GM12878 (cell line): ENCODE measurements at regions not wholly inside any gene's neighbourhood (a gene's known extent, or its start where the extent isn't known, plus 50 kb on each side); places are given as distances from the start of the nearest gene placed in this dataset.

Experiments used
- ATF7 ChIP-seq: fragments of 450-650 bp; IDR thresholded peaks from 2 replicates; pipeline ENCODE4 v1.6.1; 2016; ENCODE audit warnings: low read depth, mild to moderate bottlenecking
- BCL11A ChIP-seq: IDR thresholded peaks from 2 replicates; pipeline ENCODE4 v1.6.1; 2011; ENCODE audit warnings: low read depth, low read length
- BRCA1 ChIP-seq: IDR thresholded peaks from 2 replicates; pipeline ENCODE4 v1.6.1; 2011; ENCODE audit warnings: low read depth, low read length, improper control_type of control experiment
- HDAC2 ChIP-seq: fragments of 200-600 bp; sonication (generic); IDR thresholded peaks from 2 replicates; pipeline ENCODE4 v1.6.1; 2017
- HDAC6 ChIP-seq: fragments of 200-600 bp; sonication (generic); IDR thresholded peaks from one replicate; pipeline ENCODE4 v1.8.0; 2017; ENCODE audit warnings: antibody characterized with exemption; ENCODE audit not compliant: unreplicated experiment
- HDGF ChIP-seq: fragments of 450-650 bp; IDR thresholded peaks from 2 replicates; pipeline ENCODE4 v1.6.1; 2016; ENCODE audit warnings: antibody characterized with exemption
- JUNB ChIP-seq: IDR thresholded peaks from 2 replicates; pipeline ENCODE4 v1.6.1; 2016; ENCODE audit warnings: antibody characterized with exemption, mild to moderate bottlenecking
- LARP7 ChIP-seq: fragments of 450-650 bp; IDR thresholded peaks from 2 replicates; pipeline ENCODE4 v1.6.1; 2017; ENCODE audit warnings: mild to moderate bottlenecking
- NR2C1 ChIP-seq: fragments of 450-650 bp; IDR thresholded peaks from 2 replicates; pipeline ENCODE4 v1.6.1; 2017; ENCODE audit warnings: antibody characterized with exemption, mild to moderate bottlenecking, moderate library complexity
- NR2F1 ChIP-seq: fragments of 450-650 bp; conservative IDR thresholded peaks from 2 replicates; pipeline ENCODE4 v1.6.1; 2017; ENCODE audit warnings: mild to moderate bottlenecking
- NRF1 ChIP-seq: conservative IDR thresholded peaks from 2 replicates; pipeline ENCODE4 v1.6.1; 2011; ENCODE audit warnings: mild to moderate bottlenecking, low read depth, low read length, improper control_type of control experiment
- POU2F2 ChIP-seq: IDR thresholded peaks from 3 replicates; pipeline ENCODE4 v1.6.1; 2011; ENCODE audit warnings: low read depth, mild to moderate bottlenecking, low read length, borderline replicate concordance
- RB1 ChIP-seq: fragments of 450-650 bp; formaldehyde crosslinking; IDR thresholded peaks from 2 replicates; pipeline ENCODE4 v1.6.1; 2017; ENCODE audit warnings: mild to moderate bottlenecking, borderline replicate concordance
- SIX5 ChIP-seq: IDR thresholded peaks from 2 replicates; pipeline ENCODE4 v1.6.1; 2011; ENCODE audit warnings: mild to moderate bottlenecking, low read depth, low read length, moderate library complexity; ENCODE audit not compliant: severe bottlenecking
- SMARCA5 ChIP-seq: fragments of 450-650 bp; IDR thresholded peaks from 2 replicates; pipeline ENCODE4 v1.6.1; 2017; ENCODE audit warnings: mild to moderate bottlenecking
- SREBF2 ChIP-seq: IDR thresholded peaks from 2 replicates; pipeline ENCODE4 v1.6.1; 2012; ENCODE audit warnings: mild to moderate bottlenecking, low read length
- SUPT20H ChIP-seq: IDR thresholded peaks from 2 replicates; pipeline ENCODE4 v1.6.1; 2011; ENCODE audit warnings: low read depth, mild to moderate bottlenecking, low read length, moderate library complexity, borderline replicate concordance; ENCODE audit not compliant: control insufficient read depth
- TAF1 ChIP-seq: IDR thresholded peaks from 2 replicates; pipeline ENCODE4 v1.6.1; 2011; ENCODE audit warnings: mild to moderate bottlenecking, low read depth, low read length, borderline replicate concordance
- YY1 ChIP-seq: IDR thresholded peaks from 2 replicates; pipeline ENCODE4 v1.6.1; 2011; ENCODE audit warnings: low read depth, mild to moderate bottlenecking, low read length
- ZBED1 ChIP-seq: IDR thresholded peaks from 2 replicates; pipeline ENCODE4 v1.6.1; 2016; ENCODE audit warnings: borderline replicate concordance
- ZNF274 ChIP-seq: IDR thresholded peaks from one replicate; pipeline ENCODE4 v1.8.0; 2011; ENCODE audit not compliant: insufficient read length, insufficient read depth
- TF ChIP-seq, protein P1 (sequence below): IDR thresholded peaks from 2 replicates; pipeline ENCODE4 v1.6.1; 2012; ENCODE audit warnings: mild to moderate bottlenecking, low read depth, low read length
- TF ChIP-seq, protein P2 (sequence below): fragments of 450-650 bp; IDR thresholded peaks from 2 replicates; pipeline ENCODE4 v1.6.1; 2018; ENCODE audit warnings: mild to moderate bottlenecking, low read depth, moderate library complexity; ENCODE audit not compliant: partially characterized antibody
- TF ChIP-seq, protein P3 (sequence below): IDR thresholded peaks from 2 replicates; pipeline ENCODE4 v1.6.1; 2011; ENCODE audit warnings: low read depth, mild to moderate bottlenecking, low read length, moderate library complexity, borderline replicate concordance; ENCODE audit errors: extremely low read depth
- TF ChIP-seq, protein P4 (sequence below): IDR thresholded peaks from 2 replicates; pipeline ENCODE4 v1.6.1; 2011; ENCODE audit warnings: borderline replicate concordance, low read depth, mild to moderate bottlenecking, moderate library complexity, low read length; ENCODE audit not compliant: insufficient read depth, poor library complexity, severe bottlenecking

DNA sequence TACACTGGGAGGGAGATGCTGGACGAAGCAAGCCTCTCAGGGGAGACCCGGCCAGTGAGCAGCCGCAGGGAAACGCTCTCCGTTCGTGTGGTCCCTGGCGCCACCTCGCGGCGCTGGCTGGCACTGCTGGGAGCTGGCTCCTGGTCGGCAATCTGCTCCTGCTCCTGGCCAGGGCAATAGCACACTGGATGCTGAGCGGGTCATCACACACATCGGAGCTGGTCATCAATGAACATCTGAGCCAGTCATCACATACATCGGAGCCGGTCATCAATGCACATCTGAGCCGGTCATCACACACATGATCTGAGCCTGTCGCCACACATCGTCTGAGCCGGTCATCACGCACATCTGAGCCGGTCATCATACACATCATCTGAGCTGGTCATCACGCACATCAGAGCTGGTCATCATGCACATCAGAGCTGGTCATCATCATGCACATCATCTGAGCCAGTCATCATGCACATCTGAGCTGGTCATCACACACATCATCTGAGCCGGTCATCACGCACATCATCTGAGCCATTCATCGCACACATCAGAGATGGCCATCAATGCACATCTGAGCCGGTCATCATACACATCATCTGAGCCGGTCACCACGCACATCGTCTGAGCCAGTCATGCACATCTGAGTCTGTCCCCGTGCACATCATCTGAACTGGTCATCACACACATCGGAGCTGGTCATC lies 217.3 kb downstream of the RBFOX3 start (continued):
- TF ChIP-seq POU2F2 (no peak), YY1 (peak; percentile 43; the same call in 1 of the 2 replicates), HDGF (no peak), ATF7 (no peak), HDAC2 (no peak), BRCA1 (no peak), TAF1 (no peak), ZNF274 (no peak), SIX5 (no peak), ZBED1 (no peak), RB1 (no peak), LARP7 (0 out of 2 replicates have a peak, but pooled peaks have one; percentile 34), NR2F1 (no peak), HDAC6 (no peak), BCL11A (no peak), SUPT20H (no peak), JUNB (no peak), NR2C1 (no peak), SREBF2 (no peak), NRF1 (no peak), SMARCA5 (no peak)
- TF ChIP-seq, protein P1, sequence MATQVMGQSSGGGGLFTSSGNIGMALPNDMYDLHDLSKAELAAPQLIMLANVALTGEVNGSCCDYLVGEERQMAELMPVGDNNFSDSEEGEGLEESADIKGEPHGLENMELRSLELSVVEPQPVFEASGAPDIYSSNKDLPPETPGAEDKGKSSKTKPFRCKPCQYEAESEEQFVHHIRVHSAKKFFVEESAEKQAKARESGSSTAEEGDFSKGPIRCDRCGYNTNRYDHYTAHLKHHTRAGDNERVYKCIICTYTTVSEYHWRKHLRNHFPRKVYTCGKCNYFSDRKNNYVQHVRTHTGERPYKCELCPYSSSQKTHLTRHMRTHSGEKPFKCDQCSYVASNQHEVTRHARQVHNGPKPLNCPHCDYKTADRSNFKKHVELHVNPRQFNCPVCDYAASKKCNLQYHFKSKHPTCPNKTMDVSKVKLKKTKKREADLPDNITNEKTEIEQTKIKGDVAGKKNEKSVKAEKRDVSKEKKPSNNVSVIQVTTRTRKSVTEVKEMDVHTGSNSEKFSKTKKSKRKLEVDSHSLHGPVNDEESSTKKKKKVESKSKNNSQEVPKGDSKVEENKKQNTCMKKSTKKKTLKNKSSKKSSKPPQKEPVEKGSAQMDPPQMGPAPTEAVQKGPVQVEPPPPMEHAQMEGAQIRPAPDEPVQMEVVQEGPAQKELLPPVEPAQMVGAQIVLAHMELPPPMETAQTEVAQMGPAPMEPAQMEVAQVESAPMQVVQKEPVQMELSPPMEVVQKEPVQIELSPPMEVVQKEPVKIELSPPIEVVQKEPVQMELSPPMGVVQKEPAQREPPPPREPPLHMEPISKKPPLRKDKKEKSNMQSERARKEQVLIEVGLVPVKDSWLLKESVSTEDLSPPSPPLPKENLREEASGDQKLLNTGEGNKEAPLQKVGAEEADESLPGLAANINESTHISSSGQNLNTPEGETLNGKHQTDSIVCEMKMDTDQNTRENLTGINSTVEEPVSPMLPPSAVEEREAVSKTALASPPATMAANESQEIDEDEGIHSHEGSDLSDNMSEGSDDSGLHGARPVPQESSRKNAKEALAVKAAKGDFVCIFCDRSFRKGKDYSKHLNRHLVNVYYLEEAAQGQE: no peak
- TF ChIP-seq, protein P2, sequence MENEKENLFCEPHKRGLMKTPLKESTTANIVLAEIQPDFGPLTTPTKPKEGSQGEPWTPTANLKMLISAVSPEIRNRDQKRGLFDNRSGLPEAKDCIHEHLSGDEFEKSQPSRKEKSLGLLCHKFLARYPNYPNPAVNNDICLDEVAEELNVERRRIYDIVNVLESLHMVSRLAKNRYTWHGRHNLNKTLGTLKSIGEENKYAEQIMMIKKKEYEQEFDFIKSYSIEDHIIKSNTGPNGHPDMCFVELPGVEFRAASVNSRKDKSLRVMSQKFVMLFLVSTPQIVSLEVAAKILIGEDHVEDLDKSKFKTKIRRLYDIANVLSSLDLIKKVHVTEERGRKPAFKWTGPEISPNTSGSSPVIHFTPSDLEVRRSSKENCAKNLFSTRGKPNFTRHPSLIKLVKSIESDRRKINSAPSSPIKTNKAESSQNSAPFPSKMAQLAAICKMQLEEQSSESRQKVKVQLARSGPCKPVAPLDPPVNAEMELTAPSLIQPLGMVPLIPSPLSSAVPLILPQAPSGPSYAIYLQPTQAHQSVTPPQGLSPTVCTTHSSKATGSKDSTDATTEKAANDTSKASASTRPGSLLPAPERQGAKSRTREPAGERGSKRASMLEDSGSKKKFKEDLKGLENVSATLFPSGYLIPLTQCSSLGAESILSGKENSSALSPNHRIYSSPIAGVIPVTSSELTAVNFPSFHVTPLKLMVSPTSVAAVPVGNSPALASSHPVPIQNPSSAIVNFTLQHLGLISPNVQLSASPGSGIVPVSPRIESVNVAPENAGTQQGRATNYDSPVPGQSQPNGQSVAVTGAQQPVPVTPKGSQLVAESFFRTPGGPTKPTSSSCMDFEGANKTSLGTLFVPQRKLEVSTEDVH: no peak
- TF ChIP-seq, protein P3, sequence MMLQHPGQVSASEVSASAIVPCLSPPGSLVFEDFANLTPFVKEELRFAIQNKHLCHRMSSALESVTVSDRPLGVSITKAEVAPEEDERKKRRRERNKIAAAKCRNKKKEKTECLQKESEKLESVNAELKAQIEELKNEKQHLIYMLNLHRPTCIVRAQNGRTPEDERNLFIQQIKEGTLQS: no peak
- TF ChIP-seq, protein P4, sequence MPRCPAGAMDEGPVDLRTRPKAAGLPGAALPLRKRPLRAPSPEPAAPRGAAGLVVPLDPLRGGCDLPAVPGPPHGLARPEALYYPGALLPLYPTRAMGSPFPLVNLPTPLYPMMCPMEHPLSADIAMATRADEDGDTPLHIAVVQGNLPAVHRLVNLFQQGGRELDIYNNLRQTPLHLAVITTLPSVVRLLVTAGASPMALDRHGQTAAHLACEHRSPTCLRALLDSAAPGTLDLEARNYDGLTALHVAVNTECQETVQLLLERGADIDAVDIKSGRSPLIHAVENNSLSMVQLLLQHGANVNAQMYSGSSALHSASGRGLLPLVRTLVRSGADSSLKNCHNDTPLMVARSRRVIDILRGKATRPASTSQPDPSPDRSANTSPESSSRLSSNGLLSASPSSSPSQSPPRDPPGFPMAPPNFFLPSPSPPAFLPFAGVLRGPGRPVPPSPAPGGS: peak; percentile 88
